ENCODE measurements at regions not wholly inside any gene's neighbourhood (a gene's known extent, or its start where the extent isn't known, plus 50 kb on each side); places are given as distances from the start of the nearest gene placed in this dataset.

DNA sequence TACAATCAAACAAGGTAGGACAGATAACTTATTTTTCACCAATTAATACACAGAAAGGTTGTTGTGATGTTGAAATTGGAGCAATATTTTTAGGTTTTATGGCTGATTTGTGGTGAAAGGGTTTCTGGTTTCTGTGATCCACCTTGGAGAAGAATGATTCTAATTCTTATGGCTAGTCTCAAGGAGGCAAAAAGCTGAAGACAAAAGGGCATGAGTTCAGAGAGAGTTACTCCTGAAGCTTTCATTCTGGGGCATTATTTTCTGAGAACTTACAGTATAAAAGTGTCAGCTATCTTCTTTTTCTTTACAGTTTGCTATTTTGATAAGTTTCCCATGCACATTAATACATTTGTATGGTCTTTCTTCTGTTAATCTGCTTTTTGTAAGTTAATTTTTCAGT is 372.4 kb upstream of the CCDC179 start:
- TF ChIP-seq, protein P1, sequence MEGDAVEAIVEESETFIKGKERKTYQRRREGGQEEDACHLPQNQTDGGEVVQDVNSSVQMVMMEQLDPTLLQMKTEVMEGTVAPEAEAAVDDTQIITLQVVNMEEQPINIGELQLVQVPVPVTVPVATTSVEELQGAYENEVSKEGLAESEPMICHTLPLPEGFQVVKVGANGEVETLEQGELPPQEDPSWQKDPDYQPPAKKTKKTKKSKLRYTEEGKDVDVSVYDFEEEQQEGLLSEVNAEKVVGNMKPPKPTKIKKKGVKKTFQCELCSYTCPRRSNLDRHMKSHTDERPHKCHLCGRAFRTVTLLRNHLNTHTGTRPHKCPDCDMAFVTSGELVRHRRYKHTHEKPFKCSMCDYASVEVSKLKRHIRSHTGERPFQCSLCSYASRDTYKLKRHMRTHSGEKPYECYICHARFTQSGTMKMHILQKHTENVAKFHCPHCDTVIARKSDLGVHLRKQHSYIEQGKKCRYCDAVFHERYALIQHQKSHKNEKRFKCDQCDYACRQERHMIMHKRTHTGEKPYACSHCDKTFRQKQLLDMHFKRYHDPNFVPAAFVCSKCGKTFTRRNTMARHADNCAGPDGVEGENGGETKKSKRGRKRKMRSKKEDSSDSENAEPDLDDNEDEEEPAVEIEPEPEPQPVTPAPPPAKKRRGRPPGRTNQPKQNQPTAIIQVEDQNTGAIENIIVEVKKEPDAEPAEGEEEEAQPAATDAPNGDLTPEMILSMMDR (conservative IDR thresholded peaks at IDR 0.05; ENCODE audit: low read depth) = no peak
- POLR2A ChIA-PET (ENCODE audit: low non-redundant PET) = no interaction called here
- no peak overlapping the region for H3K27ac ChIP-seq
- CTCF ChIA-PET = no interaction called here
- no peak for DNase-seq (ENCODE audit: low spot score)

DNA sequence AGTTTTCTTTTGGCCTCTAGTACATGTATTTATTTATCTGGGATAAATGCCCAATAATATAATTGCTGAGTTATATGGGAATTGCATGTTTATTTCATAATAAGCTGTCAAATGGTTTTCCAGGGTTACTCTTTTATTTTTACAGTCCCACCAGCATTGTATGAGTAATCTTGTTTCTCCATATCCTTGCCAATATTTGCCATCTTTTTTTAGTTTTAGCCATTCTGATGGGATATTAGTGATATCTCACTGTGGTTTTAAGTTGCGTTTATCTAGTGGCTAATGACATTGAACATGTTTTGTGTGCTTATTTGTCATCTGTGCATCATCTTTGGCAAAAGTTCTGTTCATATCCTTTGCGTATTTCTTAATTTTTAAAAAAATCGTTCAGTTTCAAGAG is 372.8 kb upstream of the CCDC179 start:
- TF ChIP-seq, protein P1 (conservative IDR thresholded peaks at IDR 0.05; ENCODE audit: low read depth) = no peak
- ChIA-PET POLR2A (ENCODE audit: low non-redundant PET) (no interaction called here), CTCF (no interaction called here)
- no peak for DNase-seq (ENCODE audit: low spot score)
- no peak overlapping the region for H3K27ac ChIP-seq

DNA sequence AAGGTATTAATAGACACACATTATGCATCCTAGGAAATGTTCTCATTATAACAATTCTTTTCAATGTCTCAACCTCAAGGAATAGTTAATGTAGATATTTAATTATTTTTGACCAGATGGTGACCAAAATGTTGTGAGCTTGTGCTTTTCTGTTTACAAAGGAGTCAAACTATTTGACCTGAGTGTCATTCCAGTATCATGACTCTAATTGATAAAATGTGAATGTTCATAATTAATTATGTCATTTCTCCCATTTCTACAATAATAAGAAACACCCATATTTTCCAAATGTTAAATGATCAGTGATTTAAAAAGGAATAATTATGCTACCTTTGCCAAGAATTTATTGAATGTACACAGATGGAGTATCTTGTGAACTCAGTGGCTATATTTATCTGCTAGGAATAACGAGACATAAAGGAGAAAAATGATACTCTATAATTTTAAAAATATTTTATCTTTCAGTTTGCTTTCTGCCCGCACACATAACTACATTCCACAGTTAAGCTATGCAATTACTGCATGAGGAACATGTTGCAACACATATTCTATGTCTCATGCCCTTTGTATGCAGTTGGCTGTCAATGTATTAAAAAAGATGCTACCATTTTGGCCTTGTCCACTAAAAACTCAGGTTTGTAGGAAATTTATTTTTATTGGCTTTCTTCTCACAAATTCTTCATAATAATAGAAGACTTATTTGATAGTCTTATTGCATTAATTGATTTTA is 376.7 kb upstream of the CCDC179 start:
- TF ChIP-seq, protein P1 (conservative IDR thresholded peaks at IDR 0.05; ENCODE audit: low read depth) = no peak
- POLR2A ChIA-PET (ENCODE audit: low non-redundant PET) = no interaction called here
- CTCF ChIA-PET = no interaction called here
- no peak overlapping the region for H3K27ac ChIP-seq
- DNase-seq (ENCODE audit: low spot score) = peak; percentile 19

DNA sequence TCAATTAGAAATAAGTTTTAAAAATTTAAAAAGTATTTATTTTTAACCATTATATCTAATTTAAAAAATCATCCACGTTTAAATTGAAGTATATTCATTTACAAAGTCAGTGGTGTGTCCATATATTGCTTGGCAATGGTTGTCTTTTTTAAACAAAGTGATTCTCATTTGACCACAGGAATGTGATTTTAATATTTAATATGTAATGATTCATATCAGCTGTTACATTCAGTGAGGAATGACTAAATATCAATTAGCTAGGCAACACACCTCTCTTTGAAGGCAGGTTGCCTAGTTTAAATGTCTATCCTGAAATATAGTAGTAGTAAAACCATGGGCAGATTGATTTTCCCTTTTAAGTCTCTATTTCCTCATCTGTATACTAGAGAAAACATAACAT is 392.2 kb upstream of the CCDC179 start:
- ChIA-PET POLR2A (ENCODE audit: low non-redundant PET) (no interaction called here), CTCF (no interaction called here)
- no peak overlapping the region for H3K27ac ChIP-seq
- TF ChIP-seq, protein P1 (conservative IDR thresholded peaks at IDR 0.05; ENCODE audit: low read depth) = no peak
- peak; percentile 1 for DNase-seq (ENCODE audit: low spot score)

DNA sequence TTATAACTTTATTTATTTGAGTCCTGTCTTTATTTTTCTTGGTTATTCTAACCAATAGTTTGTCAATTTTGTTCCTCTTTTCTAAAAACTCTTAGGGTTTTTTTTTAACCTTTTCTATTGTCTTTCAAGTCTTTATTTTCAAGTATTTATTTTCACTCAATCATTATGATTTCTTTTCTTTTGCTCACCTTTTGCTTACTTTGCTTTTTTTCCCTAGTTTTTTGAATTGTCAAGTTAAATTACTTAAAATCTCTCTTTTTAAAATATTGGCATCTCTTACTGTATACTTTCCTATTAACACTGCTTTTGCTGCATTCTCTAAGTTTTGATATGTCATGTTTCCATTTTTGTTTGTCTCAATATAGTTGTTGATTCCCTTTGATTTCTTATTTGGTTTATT is 396.8 kb upstream of the CCDC179 start:
- TF ChIP-seq, protein P1 (conservative IDR thresholded peaks at IDR 0.05; ENCODE audit: low read depth) = no peak
- DNase-seq (ENCODE audit: low spot score) = no peak
- H3K27ac ChIP-seq = no peak overlapping the region
- POLR2A ChIA-PET (ENCODE audit: low non-redundant PET) = no interaction called here
- CTCF ChIA-PET = no interaction called here

DNA sequence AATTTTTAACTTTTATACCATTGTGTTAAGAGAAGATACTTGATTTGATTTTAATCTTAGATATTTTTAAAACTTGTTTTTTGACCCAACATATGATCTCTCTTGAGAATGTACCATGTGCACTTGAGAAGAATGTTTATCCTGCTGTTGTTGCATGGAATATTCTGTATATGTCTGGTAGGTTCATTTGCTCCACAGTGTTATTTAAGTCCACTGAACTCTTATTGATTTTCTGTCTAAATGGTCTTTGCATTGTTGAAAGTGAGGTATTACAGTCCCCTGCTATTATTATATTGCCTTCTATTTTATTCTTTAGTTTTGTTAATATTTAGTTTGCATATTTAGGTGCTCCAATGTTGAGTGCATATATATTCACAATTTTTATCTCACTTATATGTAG is 397.3 kb upstream of the CCDC179 start:
- H3K27ac ChIP-seq = no peak overlapping the region
- TF ChIP-seq, protein P1 (conservative IDR thresholded peaks at IDR 0.05; ENCODE audit: low read depth) = no peak
- ChIA-PET POLR2A (ENCODE audit: low non-redundant PET) (no interaction called here), CTCF (no interaction called here)
- no peak for DNase-seq (ENCODE audit: low spot score)

All from RWPE1 (cell line).